Activated T-helper 1 cell treated with anti-CD3 and anti-CD28 coated beads, Interleukin-2, amount 50 U/mL, for 16 hours (primary cell): ENCODE measurements at regions not wholly inside any gene's neighbourhood (a gene's known extent, or its start where the extent isn't known, plus 50 kb on each side); places are given as distances from the start of the nearest gene placed in this dataset.
"Not testable (repeated sequence)": the region's sequence is repeated elsewhere in the genome, so short reads cannot be mapped to it uniquely, and the experiment has no call there.

Experiments
- DNase-seq, 2 donors: peaks; one replicate each; pipeline ENCODE4 v3.0.0-alpha.2; 2020; ENCODE audit warnings: low read depth in 1 of 2, low spot score in 1 of 2

DNA sequence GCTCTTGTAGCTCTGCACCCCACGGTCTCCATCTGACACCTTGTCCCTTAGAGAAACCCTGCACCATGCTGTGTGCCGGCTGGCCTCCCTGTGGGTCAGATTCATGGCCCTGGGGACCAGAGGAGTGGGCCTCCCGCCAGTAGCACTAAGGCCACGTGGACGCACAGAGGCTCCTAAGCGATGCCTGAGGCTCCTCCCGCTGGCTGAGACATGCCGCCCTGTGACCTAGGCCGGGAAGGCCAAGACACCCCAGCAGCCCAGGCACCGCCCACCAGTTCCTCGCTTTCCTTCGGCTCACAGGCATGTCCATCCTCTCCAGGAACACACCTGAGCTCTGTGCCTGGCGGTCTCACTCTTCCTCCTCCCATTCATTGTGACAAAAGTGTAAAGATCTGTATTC lies 311.0 kb downstream of the THBS2 start:
- no peak for DNase-seq

DNA sequence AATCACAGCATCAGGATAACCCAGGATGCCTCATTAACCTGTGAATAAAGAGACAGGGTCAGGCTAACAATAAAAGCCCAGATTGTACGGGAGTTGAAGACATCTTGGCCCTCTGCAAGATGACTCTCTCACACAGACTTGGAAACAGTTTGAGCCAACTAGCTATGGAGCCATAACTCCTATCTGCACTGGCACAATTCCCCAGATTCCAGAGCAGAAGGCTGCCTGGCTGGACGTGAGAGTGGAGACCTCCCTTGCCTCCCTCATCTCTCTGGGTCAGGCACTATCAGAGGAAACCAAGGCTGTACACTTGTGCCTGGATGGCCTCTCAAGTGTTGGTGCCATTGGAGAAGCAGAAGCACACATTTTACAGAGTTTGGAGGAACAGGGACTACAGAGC lies 312.6 kb downstream of the THBS2 start:
- DNase-seq: no peak

DNA sequence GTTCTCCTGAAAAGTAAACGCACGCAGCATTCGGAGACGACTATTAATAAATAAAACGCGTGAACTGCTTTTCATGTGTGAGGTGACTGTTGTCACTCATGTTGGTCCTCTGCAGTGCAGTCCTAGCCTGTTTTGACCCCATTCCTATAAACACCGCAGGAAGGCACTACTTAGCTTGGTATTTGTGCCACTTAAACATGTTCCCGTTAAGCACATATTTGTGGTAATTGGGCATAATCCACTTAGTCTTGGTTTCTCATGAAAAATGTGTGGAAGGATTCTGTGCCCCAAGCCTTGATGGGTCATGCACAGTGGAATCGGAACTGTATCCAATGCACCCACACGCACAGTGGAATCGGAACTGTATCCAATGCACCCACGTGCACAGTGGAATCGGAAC lies 313.9 kb downstream of the THBS2 start:
- DNase-seq: no peak

DNA sequence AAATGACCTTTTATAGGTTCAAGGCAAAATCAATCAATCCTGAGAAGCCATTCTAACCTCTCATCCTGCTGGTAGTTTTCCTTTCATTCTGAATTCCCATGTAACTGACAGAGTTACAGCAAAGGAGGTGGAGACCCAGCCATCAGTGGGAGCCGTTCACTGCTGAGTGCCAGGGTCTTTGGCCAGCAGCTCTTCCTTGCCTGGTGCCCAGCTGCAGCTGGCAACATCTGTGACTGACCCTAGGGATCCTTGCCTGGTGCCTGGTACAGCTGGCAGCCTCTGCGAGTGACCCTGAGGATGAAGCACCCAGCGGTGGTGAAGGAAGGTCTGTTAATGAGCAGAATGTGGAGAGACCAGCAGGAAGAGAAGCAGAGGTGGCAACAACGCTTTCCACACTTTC lies 314.6 kb downstream of the THBS2 start:
- no peak for DNase-seq

DNA sequence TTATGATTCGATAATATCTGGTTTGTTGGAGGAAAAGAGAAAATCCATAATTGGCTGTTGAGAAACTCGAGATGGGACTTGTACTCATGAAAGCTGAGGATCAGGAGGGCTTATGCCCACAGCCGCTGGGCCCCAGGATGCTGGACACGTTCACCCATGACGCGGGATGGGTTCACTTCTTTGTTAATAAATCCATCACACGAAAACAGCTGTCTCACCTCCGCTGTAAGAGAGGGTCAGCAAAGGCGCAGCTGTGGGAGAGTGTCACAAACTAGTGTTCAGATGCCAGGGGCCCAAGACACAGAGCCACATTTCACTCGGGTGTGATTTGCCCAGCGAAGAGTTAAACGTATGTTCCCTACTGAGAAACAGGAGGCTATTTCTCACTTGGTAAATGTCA lies 315.1 kb downstream of the THBS2 start:
- DNase-seq: no peak

DNA sequence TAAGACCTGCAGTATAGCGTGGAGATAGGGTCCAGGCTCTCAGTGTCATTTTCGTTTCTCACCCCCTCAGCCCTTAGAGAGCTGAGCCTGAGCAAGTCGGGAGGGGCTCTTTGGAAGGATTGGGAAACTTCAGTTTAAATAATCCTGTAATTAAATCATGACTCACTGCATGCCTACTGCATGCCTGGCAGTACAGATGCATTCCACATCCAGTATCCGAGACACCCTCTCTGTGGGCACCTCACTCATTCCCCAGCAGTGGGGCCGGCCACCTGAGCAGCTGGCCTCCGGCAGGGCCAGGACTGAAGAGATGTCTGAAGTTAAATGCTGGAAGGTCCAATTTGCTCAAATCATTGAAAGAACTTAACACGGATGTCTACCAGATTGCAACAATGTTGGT lies 316.6 kb downstream of the THBS2 start:
- no peak for DNase-seq

DNA sequence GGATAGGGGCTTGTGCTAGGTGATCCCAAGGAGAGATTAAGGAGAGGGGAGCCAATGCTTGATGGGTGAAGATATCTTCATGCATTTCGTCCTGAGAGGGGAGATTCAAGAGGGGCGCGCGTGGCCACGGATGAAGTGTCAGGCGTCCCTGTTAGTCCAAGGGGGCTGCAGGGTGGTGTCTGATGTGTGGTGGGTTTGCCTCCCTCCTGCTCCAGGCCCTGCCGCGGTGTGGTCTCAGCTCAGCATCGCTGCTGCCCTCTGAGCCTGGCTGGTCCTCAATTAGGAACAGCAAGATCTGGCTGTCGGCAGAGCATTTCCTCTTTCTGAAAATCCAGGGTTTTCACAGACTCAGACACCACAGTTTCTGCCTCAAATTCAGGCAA lies 318.0 kb downstream of the THBS2 start:
- DNase-seq: no peak

DNA sequence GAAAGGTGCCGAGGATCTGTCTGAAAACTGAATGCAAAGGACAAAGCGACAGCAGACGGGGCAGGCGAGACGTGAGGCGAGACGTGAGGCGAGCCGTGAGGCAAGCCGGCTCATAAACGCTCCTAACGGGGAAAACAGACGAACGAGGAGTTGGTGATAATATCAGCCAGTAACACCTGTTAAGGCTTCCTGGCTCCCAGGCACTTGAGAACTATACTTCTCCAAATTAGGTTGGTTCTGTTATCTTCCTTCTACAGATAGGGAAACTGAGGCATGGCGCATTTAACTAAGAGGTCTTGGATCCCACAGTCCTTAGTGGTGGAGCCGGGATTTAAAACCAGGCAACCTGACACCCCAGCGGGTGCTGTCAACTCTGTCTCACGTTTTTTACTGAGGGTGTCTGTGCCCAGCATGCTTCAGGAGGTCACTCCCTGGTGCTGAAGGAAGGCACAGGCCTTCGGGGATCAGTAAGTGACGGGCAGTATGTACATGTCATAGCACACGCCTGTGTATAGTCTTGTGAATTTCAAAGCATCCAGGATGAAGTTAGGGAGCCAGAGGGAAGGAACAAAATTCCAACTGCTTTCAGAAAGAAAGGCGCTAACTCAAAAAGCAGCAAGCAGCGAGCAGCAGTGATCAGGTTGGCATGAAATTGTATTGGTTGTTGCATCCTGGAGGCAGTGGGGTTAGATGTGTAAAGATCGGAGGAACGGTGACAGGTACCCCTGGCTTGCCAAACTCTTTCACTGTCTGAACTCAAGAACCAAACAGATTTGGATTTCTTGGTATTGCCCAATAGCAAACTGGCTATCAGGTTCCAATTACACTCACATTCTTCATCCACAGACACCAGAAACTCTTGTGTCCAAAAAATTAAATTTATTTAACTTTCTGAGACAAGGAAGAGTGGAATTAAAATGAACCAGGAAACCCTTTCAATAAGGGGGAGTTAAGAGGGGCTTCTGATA lies 318.7 kb downstream of the THBS2 start:
- no peak for DNase-seq

DNA sequence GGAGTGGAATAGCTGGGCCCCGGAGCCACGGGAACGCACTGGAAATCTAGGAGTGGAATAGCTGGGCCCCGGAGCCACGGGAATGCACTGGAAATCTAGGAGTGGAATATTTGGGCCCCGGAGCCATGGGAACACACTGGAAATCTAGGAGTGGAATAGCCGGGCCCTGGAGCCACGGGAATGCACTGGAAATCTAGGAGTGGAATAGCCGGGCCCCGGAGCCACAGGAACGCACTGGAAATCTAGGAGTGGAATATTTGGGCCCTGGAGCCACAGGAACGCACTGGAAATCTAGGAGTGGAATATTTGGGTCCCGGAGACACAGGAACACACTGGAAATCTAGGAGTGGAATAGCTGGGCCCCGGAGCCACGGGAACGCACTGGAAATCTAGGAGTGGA lies 321.5 kb downstream of the THBS2 start:
- not testable (repeated sequence) for DNase-seq

DNA sequence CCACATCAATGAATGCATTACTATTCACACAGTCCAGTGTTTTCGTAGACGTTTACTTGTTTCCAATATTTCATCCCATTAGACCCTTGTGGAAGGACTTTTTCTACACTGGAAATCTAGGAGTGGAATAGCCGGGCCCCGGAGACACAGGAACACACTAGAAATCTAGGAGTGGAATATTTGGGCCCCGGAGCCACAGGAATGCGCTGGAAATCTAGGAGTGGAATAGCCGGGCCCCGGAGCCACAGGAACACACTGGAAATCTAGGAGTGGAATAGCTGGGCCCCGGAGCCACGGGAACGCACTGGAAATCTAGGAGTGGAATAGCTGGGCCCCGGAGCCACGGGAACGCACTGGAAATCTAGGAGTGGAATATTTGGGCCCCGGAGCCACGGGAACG lies 322.6 kb downstream of the THBS2 start:
- not testable (repeated sequence) for DNase-seq

DNA sequence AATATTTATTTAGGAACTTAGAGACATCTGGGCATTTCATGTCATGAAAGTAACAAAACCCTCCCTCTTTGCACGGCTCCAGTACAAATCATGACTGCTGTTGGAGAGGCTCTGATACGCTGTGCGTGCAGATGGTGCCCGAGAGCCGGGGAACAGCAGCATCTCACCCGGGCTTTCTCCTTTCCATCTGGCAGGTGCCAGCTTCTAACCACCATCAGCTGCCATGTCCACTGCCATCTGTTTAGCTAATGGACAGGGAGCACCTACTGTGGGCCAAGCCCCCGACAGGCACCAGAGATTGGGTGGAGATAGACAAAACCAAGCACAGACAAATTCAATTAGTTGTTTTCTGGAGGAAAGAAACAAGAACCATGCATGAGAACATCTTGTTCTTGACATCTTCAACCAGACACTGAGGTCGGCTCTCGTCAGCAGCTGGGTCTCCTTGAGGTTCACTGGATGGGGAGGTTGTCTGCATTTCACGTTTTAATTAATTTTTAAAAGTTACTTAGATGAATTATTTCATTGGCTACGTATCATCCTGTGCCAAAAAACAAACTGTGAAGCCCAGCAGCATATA lies 323.7 kb downstream of the THBS2 start:
- no peak for DNase-seq

DNA sequence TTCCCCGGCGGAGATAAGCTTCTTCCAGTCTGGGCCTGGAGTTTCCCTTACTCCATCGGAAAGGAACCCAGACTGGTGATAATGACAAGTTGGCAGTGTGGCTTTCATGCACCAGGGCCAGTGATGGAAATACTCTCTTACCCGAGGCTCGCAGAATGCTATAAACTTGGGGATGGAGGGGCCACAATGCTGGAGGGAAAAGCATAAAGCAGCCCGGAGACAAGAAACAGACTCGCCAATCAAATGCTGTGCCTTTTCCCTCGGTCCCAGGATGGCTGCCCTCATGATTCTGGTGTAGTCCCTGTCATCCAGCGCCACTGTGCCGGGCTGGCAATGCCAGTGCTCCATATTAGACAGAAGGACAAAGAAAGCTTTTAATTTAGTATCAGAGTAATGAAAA lies 325.6 kb downstream of the THBS2 start:
- DNase-seq: no peak

DNA sequence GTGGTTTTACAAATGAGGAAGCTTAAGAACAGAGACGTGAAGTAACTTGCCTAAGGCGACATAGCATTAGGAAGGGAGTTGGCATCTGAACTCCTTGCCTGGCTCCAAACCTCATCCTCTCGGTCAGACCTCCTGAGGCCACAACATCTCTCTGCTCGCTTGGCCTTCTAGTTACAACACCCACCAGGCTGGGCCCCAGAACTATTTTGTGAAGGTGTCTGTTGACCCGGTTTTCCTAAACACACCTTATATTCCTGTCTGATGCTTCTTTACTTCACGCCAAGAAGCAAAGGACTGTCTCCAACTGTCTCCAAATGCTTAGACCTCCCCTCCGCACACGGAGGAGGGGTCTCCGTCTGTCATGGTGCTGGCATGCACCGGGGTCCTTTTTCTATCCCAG lies 326.6 kb downstream of the THBS2 start:
- DNase-seq: no peak

DNA sequence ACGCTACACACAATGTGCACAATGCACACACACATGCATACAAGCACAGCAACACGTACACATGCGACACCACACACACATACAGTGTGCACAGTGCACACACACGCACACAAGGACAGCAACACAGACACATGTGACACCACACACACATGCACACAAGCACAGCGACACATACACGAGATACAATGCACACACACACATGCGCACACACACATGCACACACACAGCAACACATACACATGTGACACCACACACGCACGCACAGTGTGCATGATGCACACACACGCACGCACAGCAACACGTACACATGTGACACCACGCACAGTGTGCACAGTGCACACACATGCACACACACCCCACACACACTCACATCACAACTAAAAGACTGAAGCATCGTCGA lies 327.3 kb downstream of the THBS2 start:
- DNase-seq: no peak

DNA sequence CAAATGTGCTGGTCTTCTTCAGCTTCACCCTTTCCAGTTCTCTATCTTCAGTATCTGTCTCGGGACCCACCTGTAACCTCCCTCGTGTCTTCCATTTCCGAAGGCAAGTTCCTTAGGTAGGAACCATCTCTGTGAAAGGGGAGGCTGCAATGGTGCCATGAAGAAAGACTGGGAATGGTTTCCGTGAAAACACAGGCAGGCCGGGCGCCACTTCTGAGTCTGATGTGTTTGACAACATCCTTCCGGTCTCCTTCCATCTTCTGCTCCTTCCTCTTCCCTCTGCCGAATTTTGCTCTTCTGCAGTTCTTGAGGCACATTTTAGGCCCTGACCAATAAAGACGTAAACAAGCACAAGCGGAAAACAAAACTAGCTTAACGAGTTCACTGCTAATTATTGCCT lies 328.0 kb downstream of the THBS2 start:
- DNase-seq: no peak

DNA sequence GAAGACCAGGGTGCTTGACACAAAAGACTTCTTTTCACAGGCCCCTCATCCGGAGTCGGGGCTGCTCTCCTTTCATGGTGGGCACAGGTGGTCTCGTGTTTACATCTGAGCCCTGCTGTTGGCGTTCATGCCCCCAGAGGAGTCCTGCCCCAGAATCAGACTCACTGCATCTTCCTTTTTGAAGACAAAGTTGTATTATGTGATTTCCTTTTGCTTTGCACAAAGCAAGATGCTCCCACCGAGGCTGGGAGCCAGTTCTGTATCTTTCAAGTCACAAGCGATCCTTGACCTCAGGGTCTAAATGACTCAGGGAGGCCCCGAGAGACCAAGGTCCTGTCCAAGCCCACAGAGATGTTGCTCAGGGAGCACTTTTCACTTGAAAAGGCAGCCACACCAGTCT lies 330.5 kb downstream of the THBS2 start:
- no peak for DNase-seq

DNA sequence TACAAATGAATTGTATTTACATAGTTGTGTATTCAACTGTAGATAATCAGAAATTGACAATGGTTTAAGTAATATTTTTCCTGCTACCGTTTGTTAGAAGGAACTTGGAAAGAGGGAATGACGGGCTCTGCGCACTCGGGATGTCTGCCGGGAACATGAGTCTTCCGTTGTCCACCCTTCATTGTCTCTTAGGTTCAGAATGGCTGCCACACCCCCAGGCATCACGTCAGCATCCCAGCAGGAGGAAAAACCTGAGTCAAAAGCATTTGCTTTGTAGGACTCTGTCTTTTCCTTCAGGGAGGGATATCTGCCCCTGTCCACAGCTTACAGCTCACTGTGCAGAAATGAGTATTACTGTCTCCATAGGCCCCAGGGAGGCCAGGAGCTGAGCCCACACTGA lies 331.2 kb downstream of the THBS2 start:
- DNase-seq: no peak

DNA sequence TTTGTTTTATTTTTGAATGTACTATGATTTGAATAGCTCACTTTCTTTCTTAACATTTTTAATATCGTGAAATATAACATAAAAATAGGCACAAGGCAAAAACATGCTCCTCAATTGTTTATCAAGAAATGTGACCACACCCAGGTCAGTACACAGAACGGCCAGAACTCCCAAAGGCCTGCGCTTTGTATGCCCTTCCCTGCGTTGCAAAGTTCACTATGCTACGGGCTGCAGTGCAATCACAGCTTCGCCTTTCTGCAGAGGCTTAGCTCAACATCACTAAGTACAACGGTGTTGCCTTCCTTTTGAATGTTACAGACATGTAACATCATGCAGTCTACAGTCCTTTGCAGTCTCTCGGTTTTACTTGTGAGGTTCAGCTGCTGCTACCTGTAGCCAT lies 333.4 kb downstream of the THBS2 start:
- no peak for DNase-seq

DNA sequence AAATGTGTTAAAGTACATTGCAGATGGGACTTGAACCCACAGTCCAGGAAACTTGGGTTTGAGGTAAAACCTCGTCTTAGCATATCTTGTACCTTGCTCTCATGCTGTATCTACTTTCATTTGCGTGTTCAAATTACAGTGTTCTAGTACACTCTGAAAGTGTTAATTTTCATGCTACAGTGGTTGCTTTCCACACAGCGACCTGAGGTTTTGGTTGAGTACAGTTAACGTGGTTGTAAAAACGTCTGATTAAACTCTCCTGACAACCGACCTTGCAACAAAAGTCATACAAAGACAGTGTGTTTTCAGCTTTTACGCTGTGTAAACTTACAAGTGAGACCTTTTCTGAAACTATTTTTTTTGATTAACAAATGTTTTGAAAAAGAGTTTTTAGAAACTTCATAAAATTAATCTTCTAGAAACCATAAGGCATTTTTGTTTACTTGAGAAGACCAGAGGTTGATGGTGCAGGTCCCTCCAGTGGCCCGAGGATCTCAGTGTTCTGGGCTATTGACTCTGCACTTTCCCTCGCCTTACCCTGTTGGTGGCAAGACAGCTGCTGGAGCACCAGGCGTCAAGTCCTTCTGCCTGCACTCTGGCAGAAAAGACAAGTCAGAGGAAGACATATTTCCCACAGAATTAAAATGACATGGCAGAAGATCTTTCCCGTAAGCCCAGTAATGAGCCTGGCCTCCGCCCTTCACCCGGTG lies 334.0 kb downstream of the THBS2 start:
- DNase-seq: no peak

DNA sequence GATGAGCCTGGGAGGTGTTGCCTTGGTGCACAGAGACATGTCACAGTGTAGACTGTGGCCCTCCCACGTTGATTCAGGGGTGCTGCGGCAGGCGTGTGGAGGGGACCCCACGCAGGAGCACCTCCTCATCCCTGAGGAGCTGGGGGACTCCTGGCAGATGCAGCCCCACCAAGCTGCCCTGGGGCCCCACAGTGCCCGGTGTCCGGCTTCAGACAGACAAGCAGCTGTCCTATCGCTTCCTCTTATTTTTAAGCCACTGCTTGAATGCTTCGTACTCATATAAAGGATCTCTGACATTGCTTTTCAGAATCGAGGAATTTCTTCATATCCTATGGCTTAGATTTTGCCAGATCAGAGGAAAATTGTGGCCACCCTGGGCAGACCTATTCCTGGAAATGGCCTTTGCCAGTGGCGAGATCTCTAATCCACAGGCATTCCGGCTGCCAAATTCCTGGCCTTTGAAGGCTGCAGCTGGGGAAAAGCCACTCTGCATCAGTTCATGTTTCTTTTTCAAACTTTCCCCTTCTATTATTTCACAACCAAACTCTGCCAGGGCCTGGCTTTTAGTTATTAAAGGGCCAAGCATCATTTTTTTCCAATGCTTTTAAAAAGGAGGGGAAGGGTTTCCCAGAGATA lies 337.0 kb downstream of the THBS2 start:
- no peak for DNase-seq

DNA sequence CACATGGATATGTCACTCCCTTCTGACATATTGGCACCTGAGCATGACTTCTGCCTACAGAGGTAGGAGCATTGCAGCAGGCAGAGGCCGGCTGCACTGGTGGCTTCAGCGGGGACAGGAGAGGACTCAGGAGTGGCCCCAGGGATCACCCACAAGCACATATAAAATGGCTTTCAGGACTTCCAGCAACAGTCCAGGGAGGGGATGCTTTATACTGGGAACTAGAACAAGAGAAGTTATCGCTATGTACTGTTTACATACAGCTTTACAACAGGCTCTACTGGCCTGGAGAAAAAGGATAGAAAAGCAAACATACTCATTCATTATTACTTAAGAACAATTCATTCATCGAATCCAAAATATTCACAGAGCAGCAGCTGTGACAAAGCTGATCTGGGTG lies 337.8 kb downstream of the THBS2 start:
- no peak for DNase-seq

DNA sequence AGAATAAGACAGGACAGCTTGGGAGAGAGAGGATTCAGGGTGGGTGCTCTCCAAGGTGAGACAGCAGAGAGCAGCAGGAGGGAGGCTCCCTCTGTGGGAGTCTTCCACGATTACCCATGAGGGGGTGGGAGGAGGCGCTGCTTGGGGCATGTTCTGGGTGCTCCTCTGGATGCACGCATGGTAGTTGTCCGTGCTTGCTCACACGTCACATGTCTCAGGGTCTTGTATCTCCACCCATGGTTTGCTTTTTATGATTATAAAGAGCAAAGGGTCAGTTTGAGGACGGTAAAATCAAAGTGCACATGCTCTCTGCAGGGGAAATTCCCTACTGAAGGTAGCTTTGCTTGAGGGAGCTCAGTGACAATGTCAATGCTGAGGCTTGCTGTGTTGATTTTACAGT lies 338.4 kb downstream of the THBS2 start:
- no peak for DNase-seq
